HEK293 (cell line): ENCODE measurements at regions not wholly inside any gene's neighbourhood (a gene's known extent, or its start where the extent isn't known, plus 50 kb on each side); places are given as distances from the start of the nearest gene placed in this dataset.

Source experiments
- BCL11A ChIP-seq: fragments of 450-650 bp; formaldehyde crosslinking; IDR thresholded peaks from 2 replicates; pipeline ENCODE4 v1.5.1; 2016; ENCODE audit warnings: low read depth, missing biosample characterization, missing genetic modification characterization
- GLIS2 ChIP-seq: fragments of 450-650 bp; formaldehyde crosslinking; IDR thresholded peaks from 2 replicates; pipeline ENCODE4 v1.5.1; 2016; ENCODE audit warnings: missing biosample characterization, missing genetic modification characterization
- PBX3 ChIP-seq: sonication (generic); formaldehyde crosslinking; IDR thresholded peaks from 2 replicates; pipeline ENCODE4 v1.8.1; 2022; ENCODE audit warnings: mild to moderate bottlenecking, moderate library complexity, missing genetic modification reagents
- RBAK ChIP-seq: fragments of 450-650 bp; formaldehyde crosslinking; IDR thresholded peaks from 2 replicates; pipeline ENCODE4 v1.5.1; 2016; ENCODE audit warnings: missing biosample characterization, missing genetic modification characterization
- ZNF114 ChIP-seq: fragments of 450-650 bp; formaldehyde crosslinking; IDR thresholded peaks from 2 replicates; pipeline ENCODE4 v1.5.0; 2017; ENCODE audit warnings: missing biosample characterization, missing genetic modification characterization
- ZNF146 ChIP-seq: fragments of 450-650 bp; formaldehyde crosslinking; IDR thresholded peaks from 2 replicates; pipeline ENCODE4 v1.5.1; 2016; ENCODE audit warnings: missing biosample characterization, missing genetic modification characterization
- ZNF2 ChIP-seq: fragments of 450-650 bp; formaldehyde crosslinking; IDR thresholded peaks from 2 replicates; pipeline ENCODE4 v1.5.1; 2016; ENCODE audit warnings: missing biosample characterization, missing genetic modification characterization
- ZNF449 ChIP-seq: fragments of 450-650 bp; formaldehyde crosslinking; IDR thresholded peaks from 2 replicates; pipeline ENCODE4 v1.5.1; 2017; ENCODE audit warnings: missing biosample characterization, mild to moderate bottlenecking, missing genetic modification characterization, moderate library complexity
- ZNF624 ChIP-seq: fragments of 450-650 bp; formaldehyde crosslinking; IDR thresholded peaks from 2 replicates; pipeline ENCODE4 v1.5.1; 2017; ENCODE audit warnings: missing biosample characterization, missing genetic modification characterization
- TF ChIP-seq, protein P1 (sequence below): fragments of 450-650 bp; formaldehyde crosslinking; IDR thresholded peaks from 2 replicates; pipeline ENCODE4 v1.5.1; 2016; ENCODE audit warnings: missing biosample characterization, missing genetic modification characterization
- TF ChIP-seq, protein P2 (sequence below): fragments of 450-650 bp; formaldehyde crosslinking; IDR thresholded peaks from 2 replicates; pipeline ENCODE4 v1.5.1; 2016; ENCODE audit warnings: missing biosample characterization, missing genetic modification characterization
- TF ChIP-seq, protein P3 (sequence below): fragments of 450-650 bp; formaldehyde crosslinking; IDR thresholded peaks from 2 replicates; pipeline ENCODE4 v1.5.1; 2016; ENCODE audit warnings: missing biosample characterization, missing genetic modification characterization

DNA sequence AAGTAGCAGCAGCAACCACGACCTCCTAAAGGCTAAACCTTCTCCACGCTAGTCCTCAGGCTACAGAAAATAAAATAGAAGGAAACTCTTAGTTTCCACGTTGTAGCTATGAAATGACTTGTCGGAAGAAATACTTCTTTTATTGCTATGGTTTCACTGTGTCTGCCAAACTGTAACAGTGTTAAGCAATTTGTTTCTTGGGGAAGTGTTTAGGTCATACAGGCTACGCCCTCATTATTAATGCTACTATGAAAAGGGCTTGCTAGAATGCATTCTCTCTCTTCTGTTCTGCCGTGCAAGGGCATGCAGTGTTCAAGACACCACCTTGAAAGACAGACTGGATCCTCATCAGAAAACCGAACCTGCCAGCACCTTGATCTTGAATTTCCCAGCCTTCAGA, 462.7 kb downstream of the PLOD2 start:
- TF ChIP-seq, protein P1, sequence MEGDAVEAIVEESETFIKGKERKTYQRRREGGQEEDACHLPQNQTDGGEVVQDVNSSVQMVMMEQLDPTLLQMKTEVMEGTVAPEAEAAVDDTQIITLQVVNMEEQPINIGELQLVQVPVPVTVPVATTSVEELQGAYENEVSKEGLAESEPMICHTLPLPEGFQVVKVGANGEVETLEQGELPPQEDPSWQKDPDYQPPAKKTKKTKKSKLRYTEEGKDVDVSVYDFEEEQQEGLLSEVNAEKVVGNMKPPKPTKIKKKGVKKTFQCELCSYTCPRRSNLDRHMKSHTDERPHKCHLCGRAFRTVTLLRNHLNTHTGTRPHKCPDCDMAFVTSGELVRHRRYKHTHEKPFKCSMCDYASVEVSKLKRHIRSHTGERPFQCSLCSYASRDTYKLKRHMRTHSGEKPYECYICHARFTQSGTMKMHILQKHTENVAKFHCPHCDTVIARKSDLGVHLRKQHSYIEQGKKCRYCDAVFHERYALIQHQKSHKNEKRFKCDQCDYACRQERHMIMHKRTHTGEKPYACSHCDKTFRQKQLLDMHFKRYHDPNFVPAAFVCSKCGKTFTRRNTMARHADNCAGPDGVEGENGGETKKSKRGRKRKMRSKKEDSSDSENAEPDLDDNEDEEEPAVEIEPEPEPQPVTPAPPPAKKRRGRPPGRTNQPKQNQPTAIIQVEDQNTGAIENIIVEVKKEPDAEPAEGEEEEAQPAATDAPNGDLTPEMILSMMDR (tag by site-specific recombination) = no peak
- TF ChIP-seq GLIS2 (tag by site-specific recombination) (no peak), BCL11A (tag by site-specific recombination) (no peak), ZNF449 (no peak), ZNF2 (tag by site-specific recombination) (no peak), RBAK (no peak), ZNF114 (no peak), PBX3 (CRISPR knock-in tag) (no peak), ZNF146 (tag by site-specific recombination) (no peak), ZNF624 (tag by site-specific recombination) (no peak)
- TF ChIP-seq, protein P2, sequence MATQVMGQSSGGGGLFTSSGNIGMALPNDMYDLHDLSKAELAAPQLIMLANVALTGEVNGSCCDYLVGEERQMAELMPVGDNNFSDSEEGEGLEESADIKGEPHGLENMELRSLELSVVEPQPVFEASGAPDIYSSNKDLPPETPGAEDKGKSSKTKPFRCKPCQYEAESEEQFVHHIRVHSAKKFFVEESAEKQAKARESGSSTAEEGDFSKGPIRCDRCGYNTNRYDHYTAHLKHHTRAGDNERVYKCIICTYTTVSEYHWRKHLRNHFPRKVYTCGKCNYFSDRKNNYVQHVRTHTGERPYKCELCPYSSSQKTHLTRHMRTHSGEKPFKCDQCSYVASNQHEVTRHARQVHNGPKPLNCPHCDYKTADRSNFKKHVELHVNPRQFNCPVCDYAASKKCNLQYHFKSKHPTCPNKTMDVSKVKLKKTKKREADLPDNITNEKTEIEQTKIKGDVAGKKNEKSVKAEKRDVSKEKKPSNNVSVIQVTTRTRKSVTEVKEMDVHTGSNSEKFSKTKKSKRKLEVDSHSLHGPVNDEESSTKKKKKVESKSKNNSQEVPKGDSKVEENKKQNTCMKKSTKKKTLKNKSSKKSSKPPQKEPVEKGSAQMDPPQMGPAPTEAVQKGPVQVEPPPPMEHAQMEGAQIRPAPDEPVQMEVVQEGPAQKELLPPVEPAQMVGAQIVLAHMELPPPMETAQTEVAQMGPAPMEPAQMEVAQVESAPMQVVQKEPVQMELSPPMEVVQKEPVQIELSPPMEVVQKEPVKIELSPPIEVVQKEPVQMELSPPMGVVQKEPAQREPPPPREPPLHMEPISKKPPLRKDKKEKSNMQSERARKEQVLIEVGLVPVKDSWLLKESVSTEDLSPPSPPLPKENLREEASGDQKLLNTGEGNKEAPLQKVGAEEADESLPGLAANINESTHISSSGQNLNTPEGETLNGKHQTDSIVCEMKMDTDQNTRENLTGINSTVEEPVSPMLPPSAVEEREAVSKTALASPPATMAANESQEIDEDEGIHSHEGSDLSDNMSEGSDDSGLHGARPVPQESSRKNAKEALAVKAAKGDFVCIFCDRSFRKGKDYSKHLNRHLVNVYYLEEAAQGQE (tag by site-specific recombination) = no peak
- TF ChIP-seq, protein P3, sequence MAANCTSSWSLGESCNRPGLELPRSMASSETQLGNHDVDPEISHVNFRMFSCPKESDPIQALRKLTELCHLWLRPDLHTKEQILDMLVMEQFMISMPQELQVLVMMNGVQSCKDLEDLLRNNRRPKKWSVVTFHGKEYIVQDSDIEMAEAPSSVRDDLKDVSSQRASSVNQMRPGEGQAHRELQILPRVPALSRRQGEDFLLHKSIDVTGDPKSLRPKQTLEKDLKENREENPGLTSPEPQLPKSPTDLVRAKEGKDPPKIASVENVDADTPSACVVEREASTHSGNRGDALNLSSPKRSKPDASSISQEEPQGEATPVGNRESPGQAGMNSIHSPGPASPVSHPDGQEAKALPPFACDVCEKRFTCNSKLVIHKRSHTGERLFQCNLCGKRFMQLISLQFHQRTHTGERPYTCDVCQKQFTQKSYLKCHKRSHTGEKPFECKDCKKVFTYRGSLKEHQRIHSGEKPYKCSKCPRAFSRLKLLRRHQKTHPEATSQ (tag by site-specific recombination) = no peak
